Gastrocnemius medialis (tissue), 4 donors: ENCODE measurements at regions not wholly inside any gene's neighbourhood (a gene's known extent, or its start where the extent isn't known, plus 50 kb on each side); places are given as distances from the start of the nearest gene placed in this dataset.

Experiments
- CTCF ChIP-seq, 5 experiments: fragments of 450-650 bp in 3 of 5; fragments of 200-600 bp in 2 of 5; sonication (generic) in 2 of 5; IDR thresholded peaks in 4 of 5; conservative IDR thresholded peaks in 1 of 5; 1 replicate in 4 of 5; 2 replicates in 1 of 5; pipeline ENCODE4 v1.5.1; 2016 to 2019; ENCODE audit warnings: antibody characterized with exemption in 5 of 5, mild to moderate bottlenecking in 3 of 5, moderate library complexity in 3 of 5
- POLR2A ChIP-seq, 2 donors: fragments of 450-650 bp; IDR thresholded peaks; one replicate each; pipeline ENCODE4 v1.6.1; 2017; ENCODE audit warnings: antibody characterized with exemption in 2 of 2, mild to moderate bottlenecking in 2 of 2, moderate library complexity in 2 of 2

DNA sequence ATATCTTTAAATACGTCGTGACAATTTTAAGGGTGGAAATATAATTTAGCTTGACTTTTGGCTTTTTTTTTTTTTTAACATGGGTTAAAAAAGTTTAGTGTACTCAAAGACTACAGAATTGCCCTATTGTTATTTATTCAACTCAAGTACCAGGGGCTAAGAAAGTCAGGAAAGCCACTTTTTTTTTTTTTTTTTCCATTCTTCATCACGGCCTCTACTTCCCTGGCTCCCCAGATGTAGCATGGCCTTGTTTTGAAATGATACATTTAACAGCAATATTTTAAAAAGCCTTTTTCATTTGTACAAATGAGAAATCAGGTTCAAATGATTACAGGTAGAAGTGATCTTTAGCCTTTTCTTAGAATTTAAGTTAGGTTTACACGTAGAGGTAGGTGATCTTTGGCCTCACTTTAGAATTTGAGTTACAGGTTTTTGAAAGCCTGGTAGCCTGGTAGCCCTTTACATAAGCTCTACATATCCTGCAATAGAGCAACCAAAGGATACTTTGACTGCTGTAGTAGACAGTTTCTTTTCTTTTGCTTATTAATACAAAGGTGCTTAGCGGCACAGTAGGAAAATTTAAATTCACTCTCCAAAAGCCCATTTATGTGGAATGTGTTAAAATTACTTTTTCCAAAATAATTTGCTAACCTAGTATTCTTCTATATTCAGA lies 160.5 kb upstream of the MMS22L start:
- TF ChIP-seq CTCF (IDR thresholded peaks at IDR 0.05 in 4 of 5, conservative IDR thresholded peaks at IDR 0.05 in 1 of 5) (no peak), POLR2A (IDR thresholded peaks at IDR 0.05) (no peak)
